Liver (tissue), 8 donors: ENCODE measurements at regions not wholly inside any gene's neighbourhood (a gene's known extent, or its start where the extent isn't known, plus 50 kb on each side); places are given as distances from the start of the nearest gene placed in this dataset.
A peak's percentile ranks its signal among the peaks of the same experiment; 100 is the strongest.

Source experiments
- DNase-seq: peaks from one replicate; pipeline ENCODE4 v3.0.0-alpha.2; 2017; ENCODE audit warnings: low spot score
- H3K27ac ChIP-seq, 2 donors: one replicate each; pipeline ENCODE4 v1.7.0; 2013; ENCODE audit warnings: inconsistent platforms in 2 of 2, low read length in 2 of 2, control low read depth in 1 of 2, low read depth in 1 of 2, mild to moderate bottlenecking in 1 of 2
- H3K27me3 ChIP-seq, 4 donors: one replicate each; pipeline versions ENCODE4 v1.6.1 to v1.7.0; 2013; ENCODE audit warnings: low read length in 3 of 4, inconsistent platforms in 1 of 4, mild to moderate bottlenecking in 1 of 4, moderate library complexity in 1 of 4; ENCODE audit not compliant: control insufficient read depth in 4 of 4, insufficient read depth in 4 of 4
- H3K36me3 ChIP-seq, 4 donors: one replicate each; pipeline versions ENCODE4 v1.6.1 to v1.7.0; 2013; ENCODE audit warnings: low read length in 3 of 4, mild to moderate bottlenecking in 3 of 4, low read depth in 1 of 4, moderate library complexity in 1 of 4; ENCODE audit not compliant: control insufficient read depth in 4 of 4, insufficient read depth in 3 of 4
- H3K4me1 ChIP-seq, 4 donors: one replicate each; pipeline versions ENCODE4 v1.6.1 to v1.7.0; 2013; ENCODE audit warnings: low read length in 3 of 4, mild to moderate bottlenecking in 3 of 4, moderate library complexity in 1 of 4; ENCODE audit not compliant: control insufficient read depth in 4 of 4, insufficient read depth in 4 of 4
- H3K4me3 ChIP-seq, 3 donors: one replicate each; pipeline versions ENCODE4 v1.6.1 to v1.7.0; 2013; ENCODE audit warnings: low read length in 3 of 3, control low read depth in 1 of 3, low read depth in 1 of 3, mild to moderate bottlenecking in 1 of 3
- H3K9ac ChIP-seq, 2 donors: one replicate each; pipeline ENCODE4 v1.7.0; 2013; ENCODE audit warnings: low read length in 2 of 2, mild to moderate bottlenecking in 2 of 2, moderate library complexity in 2 of 2, control low read depth in 1 of 2, low read depth in 1 of 2
- H3K9me3 ChIP-seq, 4 donors: one replicate each; pipeline versions ENCODE4 v1.6.1 to v1.7.0; 2013; ENCODE audit warnings: low read length in 3 of 4; ENCODE audit not compliant: control insufficient read depth in 4 of 4
- CTCF ChIP-seq: fragments of 150-350 bp; IDR thresholded peaks from 2 replicates; pipeline ENCODE4 v1.5.1; 2017; ENCODE audit warnings: improper control_type of control experiment, low read depth, low read length; ENCODE audit not compliant: missing input control
- FOXA1 ChIP-seq: IDR thresholded peaks from 2 replicates; pipeline ENCODE4 v1.6.1; 2016; ENCODE audit warnings: antibody characterized with exemption
- HNF4G ChIP-seq: IDR thresholded peaks from 2 replicates; pipeline ENCODE4 v1.6.1; 2016; ENCODE audit warnings: antibody characterized with exemption
- RAD21 ChIP-seq, 2 donors: IDR thresholded peaks; 2 replicates each; pipeline ENCODE4 v1.6.1; 2016; ENCODE audit warnings: antibody characterized with exemption in 2 of 2, mild to moderate bottlenecking in 2 of 2
- REST ChIP-seq: IDR thresholded peaks from 2 replicates; pipeline ENCODE4 v1.6.1; 2016; ENCODE audit warnings: antibody characterized with exemption, mild to moderate bottlenecking
- SP1 ChIP-seq: IDR thresholded peaks from 2 replicates; pipeline ENCODE4 v1.6.1; 2018; ENCODE audit warnings: antibody characterized with exemption, mild to moderate bottlenecking
- TAF1 ChIP-seq: conservative IDR thresholded peaks from 2 replicates; pipeline ENCODE4 v1.6.1; 2016; ENCODE audit warnings: antibody characterized with exemption, mild to moderate bottlenecking
- YY1 ChIP-seq: IDR thresholded peaks from 2 replicates; pipeline ENCODE4 v1.6.1; 2016; ENCODE audit warnings: antibody characterized with exemption, mild to moderate bottlenecking
- WGBS: extraction: QIAGEN DNeasy Blood & Tissue Kit; methylation state at CpG from one replicate; pipeline ENCODE4 v1.1.7; 2013; 5-methylcytosine and 5-hydroxymethylcytosine counted together
- donor health status: healthy.
- donor health status: healthy.
- donor health status: healthy.
- donor health status: healthy.
- donor health status: healthy.

DNA sequence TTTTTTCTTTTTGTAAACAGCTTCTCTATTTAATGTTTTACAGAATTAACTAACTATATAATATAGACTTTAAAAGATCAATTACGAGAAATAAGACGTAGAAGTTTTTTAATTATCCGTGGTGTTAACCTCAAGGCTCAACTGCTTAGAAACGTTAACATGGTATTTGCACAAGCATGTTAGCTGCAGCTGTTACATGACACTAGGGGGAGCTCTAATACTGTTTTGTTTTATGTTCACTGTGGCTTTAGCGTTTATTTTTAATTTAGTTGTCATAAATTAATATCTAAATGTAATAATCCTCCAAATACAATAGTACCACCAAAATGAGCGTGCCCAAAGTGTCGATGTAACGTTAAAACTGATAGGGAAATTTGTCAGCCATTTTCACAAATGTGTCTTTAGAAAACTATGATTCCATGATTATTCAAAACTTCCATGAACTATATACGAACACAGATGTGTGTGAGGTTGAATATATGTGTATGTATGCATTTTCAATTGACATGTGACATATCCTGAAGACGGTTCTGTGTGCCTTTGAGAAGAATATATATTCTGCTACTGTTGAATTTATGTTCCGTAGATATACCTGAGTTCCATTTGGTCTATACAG lies 828.8 kb upstream of the MBL2 start:
- DNase-seq: no peak
- H3K9me3 ChIP-seq: no peaks in the 10 kb centered on the region
- H3K4me1 ChIP-seq: no peaks in the 10 kb centered on the region
- H3K9ac ChIP-seq: peak overlapping the region in 1 of 2 donors; percentile 59
- 10% methylated on average over 11 of the region's 11 CpGs for WGBS
- H3K4me3 ChIP-seq: peak overlapping the region in 1 of 3 donors; percentile 33
- no peak overlapping the region for H3K27ac ChIP-seq
- no peaks in the 10 kb centered on the region for H3K27me3 ChIP-seq
- peak; percentile 81 to 87 for TF ChIP-seq RAD21 (IDR thresholded peaks at IDR 0.05)
- peak; percentile 27 for TF ChIP-seq YY1
- TF ChIP-seq SP1: no peak
- peak; percentile 83 for TF ChIP-seq CTCF
- no peaks in the 10 kb centered on the region for H3K36me3 ChIP-seq

DNA sequence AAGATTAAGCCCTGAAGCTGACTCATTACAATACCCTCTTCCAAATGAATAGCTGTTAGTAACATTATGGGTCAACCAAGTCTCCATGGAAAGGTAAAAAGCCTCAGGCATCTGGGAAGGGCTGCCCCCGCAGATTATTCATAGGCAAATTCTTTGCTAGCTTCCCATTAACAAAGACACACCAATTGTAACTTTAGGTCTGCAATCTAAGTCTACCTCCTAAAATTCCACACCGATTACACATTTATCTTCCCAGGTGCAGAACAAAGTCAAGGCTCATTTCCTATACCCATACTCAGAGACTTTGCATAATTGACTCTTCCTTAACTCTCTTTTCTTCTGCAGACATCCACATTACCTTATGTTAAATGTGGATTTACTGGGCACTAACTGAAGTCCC lies 826.3 kb upstream of the MBL2 start:
- no peak overlapping the region for H3K27ac ChIP-seq
- DNase-seq: no peak
- H3K4me1 ChIP-seq: no peaks in the 10 kb centered on the region
- H3K9me3 ChIP-seq: no peaks in the 10 kb centered on the region
- no peaks in the 10 kb centered on the region for H3K36me3 ChIP-seq
- no peaks in the 10 kb centered on the region for H3K27me3 ChIP-seq
- H3K4me3 ChIP-seq: no peak overlapping the region
- no peak overlapping the region for H3K9ac ChIP-seq
- TF ChIP-seq YY1: no peak
- TF ChIP-seq FOXA1: no peak
- no peak for TF ChIP-seq TAF1
- no peak for TF ChIP-seq REST
- WGBS: 85% methylated on average over 2 of the region's 2 CpGs

- WGBS: 84% methylated on average over 2 of the region's 2 CpGs
- no peak for DNase-seq
- Histone ChIP-seq H3K27me3 (no peaks in the 10 kb centered on the region), H3K4me1 (no peaks in the 10 kb centered on the region), H3K9ac (no peak overlapping the region), H3K27ac (no peak overlapping the region), H3K4me3 (no peak overlapping the region), H3K9me3 (no peaks in the 10 kb centered on the region), H3K36me3 (no peaks in the 10 kb centered on the region)
- TF ChIP-seq CTCF (no peak), HNF4G (no peak)
These were observed 825.3 kb upstream of the MBL2 start for GRCh38 chr10:53597835-53598251.
